ENCODE measurements at regions not wholly inside any gene's neighbourhood (a gene's known extent, or its start where the extent isn't known, plus 50 kb on each side); places are given as distances from the start of the nearest gene placed in this dataset.

DNA sequence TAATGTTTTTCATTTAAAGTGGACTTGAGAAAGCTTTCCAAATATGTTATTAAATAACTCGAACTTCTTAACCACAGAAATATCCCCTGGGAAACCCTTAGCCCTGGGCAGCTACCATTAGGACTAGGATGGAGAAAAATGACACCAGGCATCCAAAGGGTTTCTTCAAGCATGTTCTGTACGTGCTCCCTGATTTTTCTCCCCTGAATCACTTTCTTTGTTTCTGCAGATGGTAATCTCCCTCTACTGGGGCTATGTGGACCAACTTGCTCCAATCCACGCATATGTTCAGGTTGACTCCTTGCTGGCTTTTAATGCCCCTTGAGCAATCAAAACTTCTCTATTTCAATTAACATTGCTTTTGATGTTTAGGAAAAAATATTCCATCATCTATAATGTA, 312.7 kb upstream of the C1orf87 start:
- TF ChIP-seq TAF1 (conservative IDR thresholded peaks at IDR 0.05) (no peak), NR2F2 (IDR thresholded peaks at IDR 0.05) (no peak), YY1 (IDR thresholded peaks at IDR 0.05) (no peak), FOXA2 (IDR thresholded peaks at IDR 0.05) (no peak)
- TF ChIP-seq, protein P1, sequence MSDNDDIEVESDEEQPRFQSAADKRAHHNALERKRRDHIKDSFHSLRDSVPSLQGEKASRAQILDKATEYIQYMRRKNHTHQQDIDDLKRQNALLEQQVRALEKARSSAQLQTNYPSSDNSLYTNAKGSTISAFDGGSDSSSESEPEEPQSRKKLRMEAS (IDR thresholded peaks at IDR 0.05) = no peak
- TF ChIP-seq, protein P2, sequence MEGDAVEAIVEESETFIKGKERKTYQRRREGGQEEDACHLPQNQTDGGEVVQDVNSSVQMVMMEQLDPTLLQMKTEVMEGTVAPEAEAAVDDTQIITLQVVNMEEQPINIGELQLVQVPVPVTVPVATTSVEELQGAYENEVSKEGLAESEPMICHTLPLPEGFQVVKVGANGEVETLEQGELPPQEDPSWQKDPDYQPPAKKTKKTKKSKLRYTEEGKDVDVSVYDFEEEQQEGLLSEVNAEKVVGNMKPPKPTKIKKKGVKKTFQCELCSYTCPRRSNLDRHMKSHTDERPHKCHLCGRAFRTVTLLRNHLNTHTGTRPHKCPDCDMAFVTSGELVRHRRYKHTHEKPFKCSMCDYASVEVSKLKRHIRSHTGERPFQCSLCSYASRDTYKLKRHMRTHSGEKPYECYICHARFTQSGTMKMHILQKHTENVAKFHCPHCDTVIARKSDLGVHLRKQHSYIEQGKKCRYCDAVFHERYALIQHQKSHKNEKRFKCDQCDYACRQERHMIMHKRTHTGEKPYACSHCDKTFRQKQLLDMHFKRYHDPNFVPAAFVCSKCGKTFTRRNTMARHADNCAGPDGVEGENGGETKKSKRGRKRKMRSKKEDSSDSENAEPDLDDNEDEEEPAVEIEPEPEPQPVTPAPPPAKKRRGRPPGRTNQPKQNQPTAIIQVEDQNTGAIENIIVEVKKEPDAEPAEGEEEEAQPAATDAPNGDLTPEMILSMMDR (IDR thresholded peaks at IDR 0.05; ENCODE audit: low read depth, low read length, missing input control) = no peak
- TF ChIP-seq, protein P3, sequence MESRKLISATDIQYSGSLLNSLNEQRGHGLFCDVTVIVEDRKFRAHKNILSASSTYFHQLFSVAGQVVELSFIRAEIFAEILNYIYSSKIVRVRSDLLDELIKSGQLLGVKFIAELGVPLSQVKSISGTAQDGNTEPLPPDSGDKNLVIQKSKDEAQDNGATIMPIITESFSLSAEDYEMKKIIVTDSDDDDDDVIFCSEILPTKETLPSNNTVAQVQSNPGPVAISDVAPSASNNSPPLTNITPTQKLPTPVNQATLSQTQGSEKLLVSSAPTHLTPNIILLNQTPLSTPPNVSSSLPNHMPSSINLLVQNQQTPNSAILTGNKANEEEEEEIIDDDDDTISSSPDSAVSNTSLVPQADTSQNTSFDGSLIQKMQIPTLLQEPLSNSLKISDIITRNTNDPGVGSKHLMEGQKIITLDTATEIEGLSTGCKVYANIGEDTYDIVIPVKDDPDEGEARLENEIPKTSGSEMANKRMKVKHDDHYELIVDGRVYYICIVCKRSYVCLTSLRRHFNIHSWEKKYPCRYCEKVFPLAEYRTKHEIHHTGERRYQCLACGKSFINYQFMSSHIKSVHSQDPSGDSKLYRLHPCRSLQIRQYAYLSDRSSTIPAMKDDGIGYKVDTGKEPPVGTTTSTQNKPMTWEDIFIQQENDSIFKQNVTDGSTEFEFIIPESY (IDR thresholded peaks at IDR 0.05) = no peak
